A673 (cell line): ENCODE measurements at regions not wholly inside any gene's neighbourhood (a gene's known extent, or its start where the extent isn't known, plus 50 kb on each side); places are given as distances from the start of the nearest gene placed in this dataset.

ENCODE experiments used
- BruUV-seq: library from RNA; stranded (reverse); fragments of 400-500 nt; replicated peaks from 2 replicates; lab custom pipeline; 2021; lab: Mats Ljungman, UMichigan
- CTCF ChIA-PET: fragments of 300-600 bp; sonication (Branson Sonifier 250); formaldehyde crosslinking; loops from one replicate; lab custom pipeline; 2022; ENCODE audit warnings: antibody characterized with exemption; lab: Charles Lee
- POLR2A ChIA-PET: fragments of 300-600 bp; sonication (Branson Sonifier 250); formaldehyde crosslinking; loops from one replicate; lab custom pipeline; 2022; ENCODE audit warnings: antibody characterized with exemption; ENCODE audit not compliant: low non-redundant PET; lab: Charles Lee
- DNase-seq: peaks from one replicate; pipeline ENCODE4 v3.0.0-alpha.2; 2015; ENCODE audit warnings: low spot score
- H3K27ac ChIP-seq: fragments of 200-600 bp; sonication (generic); 2 replicates; pipeline ENCODE4 v1.5.1; 2016; ENCODE audit warnings: mixed run types, low read depth, mild to moderate bottlenecking, mixed read lengths, antibody characterized with exemption, low read length; ENCODE audit not compliant: poor library complexity, severe bottlenecking
- H3K27me3 ChIP-seq: fragments of 200-600 bp; sonication (generic); replicated peaks from 2 replicates; pipeline ENCODE4 v1.6.1; 2017; ENCODE audit warnings: mixed run types, low read depth, mild to moderate bottlenecking, mixed read lengths, antibody characterized with exemption, low read length; ENCODE audit not compliant: insufficient read depth, poor library complexity
- H3K36me3 ChIP-seq: fragments of 200-600 bp; sonication (generic); 2 replicates; pipeline ENCODE4 v1.6.1; 2016; ENCODE audit warnings: mixed run types, mild to moderate bottlenecking, mixed read lengths, antibody characterized with exemption, low read length; ENCODE audit not compliant: insufficient read depth, poor library complexity, severe bottlenecking
- H3K4me1 ChIP-seq: fragments of 200-600 bp; sonication (generic); 2 replicates; pipeline ENCODE4 v1.6.1; 2017; ENCODE audit warnings: mixed run types, mild to moderate bottlenecking, mixed read lengths, antibody characterized with exemption, low read length; ENCODE audit not compliant: insufficient read depth, poor library complexity, severe bottlenecking
- H3K4me3 ChIP-seq: fragments of 200-600 bp; sonication (generic); 2 replicates; pipeline ENCODE4 v1.5.1; 2016; ENCODE audit warnings: low read depth, mixed run types, mild to moderate bottlenecking, mixed read lengths, low read length; ENCODE audit not compliant: poor library complexity, severe bottlenecking
- H3K9me3 ChIP-seq: fragments of 200-600 bp; sonication (generic); 2 replicates; pipeline ENCODE4 v1.6.1; 2016; ENCODE audit warnings: mixed run types, low read depth, mild to moderate bottlenecking, mixed read lengths, antibody characterized with exemption, low read length; ENCODE audit not compliant: poor library complexity, severe bottlenecking
- EZH2 ChIP-seq: fragments of 200-600 bp; sonication (generic); IDR thresholded peaks from 2 replicates; pipeline ENCODE4 v1.6.1; 2017; ENCODE audit warnings: borderline replicate concordance, low read depth, mild to moderate bottlenecking, mixed read lengths, antibody characterized with exemption, low read length; ENCODE audit not compliant: poor library complexity, severe bottlenecking
- intact Hi-C: fragments of 100-400 bp; cut with micrococcal nuclease; formaldehyde crosslinking; loops from one replicate; pipeline ENCODE4 v1.10.0; 2022; ENCODE audit not compliant: unreplicated experiment
- TF ChIP-seq, protein P1 (sequence below): fragments of 300-800, 200-600 bp; sonication (generic); conservative IDR thresholded peaks from 2 replicates; pipeline ENCODE4 v1.5.1; 2017; ENCODE audit warnings: low read depth, mild to moderate bottlenecking, antibody characterized with exemption, low read length, moderate library complexity, mixed read lengths

- POLR2A ChIA-PET: no interaction called here
- no peak overlapping the region for H3K27ac ChIP-seq
- no peak for TF ChIP-seq EZH2
- TF ChIP-seq, protein P1, sequence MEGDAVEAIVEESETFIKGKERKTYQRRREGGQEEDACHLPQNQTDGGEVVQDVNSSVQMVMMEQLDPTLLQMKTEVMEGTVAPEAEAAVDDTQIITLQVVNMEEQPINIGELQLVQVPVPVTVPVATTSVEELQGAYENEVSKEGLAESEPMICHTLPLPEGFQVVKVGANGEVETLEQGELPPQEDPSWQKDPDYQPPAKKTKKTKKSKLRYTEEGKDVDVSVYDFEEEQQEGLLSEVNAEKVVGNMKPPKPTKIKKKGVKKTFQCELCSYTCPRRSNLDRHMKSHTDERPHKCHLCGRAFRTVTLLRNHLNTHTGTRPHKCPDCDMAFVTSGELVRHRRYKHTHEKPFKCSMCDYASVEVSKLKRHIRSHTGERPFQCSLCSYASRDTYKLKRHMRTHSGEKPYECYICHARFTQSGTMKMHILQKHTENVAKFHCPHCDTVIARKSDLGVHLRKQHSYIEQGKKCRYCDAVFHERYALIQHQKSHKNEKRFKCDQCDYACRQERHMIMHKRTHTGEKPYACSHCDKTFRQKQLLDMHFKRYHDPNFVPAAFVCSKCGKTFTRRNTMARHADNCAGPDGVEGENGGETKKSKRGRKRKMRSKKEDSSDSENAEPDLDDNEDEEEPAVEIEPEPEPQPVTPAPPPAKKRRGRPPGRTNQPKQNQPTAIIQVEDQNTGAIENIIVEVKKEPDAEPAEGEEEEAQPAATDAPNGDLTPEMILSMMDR: no peak
- H3K36me3 ChIP-seq: no peaks in the 10 kb centered on the region
- H3K4me1 ChIP-seq: no peaks in the 10 kb centered on the region
- H3K4me3 ChIP-seq: no peak overlapping the region
- DNase-seq: no peak
- H3K9me3 ChIP-seq: no peaks in the 10 kb centered on the region
- no peaks in the 10 kb centered on the region for H3K27me3 ChIP-seq
- BruUV-seq: no TSS peak
- CTCF ChIA-PET: no interaction called here
- intact Hi-C loops: no loop called here
Observed at GRCh38 chr10:90130321-90131086, 429.1 kb downstream of the KIF20B start.

DNA sequence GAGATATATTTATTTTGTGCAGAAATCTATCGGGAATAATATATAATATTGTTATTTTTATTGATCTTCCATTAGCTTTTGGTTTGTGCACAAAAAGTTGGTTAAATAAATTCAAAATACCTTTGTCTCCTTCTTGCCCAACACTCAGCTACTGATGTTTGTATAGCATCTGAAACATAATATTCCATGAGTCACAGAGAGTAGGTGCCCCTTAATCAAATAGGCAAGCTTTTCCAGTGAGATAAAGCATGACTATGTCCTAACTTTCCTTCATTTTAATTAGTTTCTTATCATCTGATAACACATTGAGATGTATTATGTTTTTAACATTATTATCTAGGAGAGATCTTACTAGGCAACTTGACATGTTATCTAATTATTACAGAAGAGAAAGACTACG is 432.2 kb downstream of the KIF20B start:
- POLR2A ChIA-PET: no interaction called here
- Histone ChIP-seq H3K9me3 (peaks cover 20% of the 10 kb centered on the region), H3K4me1 (no peaks in the 10 kb centered on the region), H3K4me3 (no peak overlapping the region), H3K27ac (no peak overlapping the region), H3K36me3 (no peaks in the 10 kb centered on the region), H3K27me3 (no peaks in the 10 kb centered on the region)
- CTCF ChIA-PET: no interaction called here
- intact Hi-C loops: no loop called here
- no TSS peak for BruUV-seq
- no peak for DNase-seq
- TF ChIP-seq, protein P1: no peak
- TF ChIP-seq EZH2: no peak

DNA sequence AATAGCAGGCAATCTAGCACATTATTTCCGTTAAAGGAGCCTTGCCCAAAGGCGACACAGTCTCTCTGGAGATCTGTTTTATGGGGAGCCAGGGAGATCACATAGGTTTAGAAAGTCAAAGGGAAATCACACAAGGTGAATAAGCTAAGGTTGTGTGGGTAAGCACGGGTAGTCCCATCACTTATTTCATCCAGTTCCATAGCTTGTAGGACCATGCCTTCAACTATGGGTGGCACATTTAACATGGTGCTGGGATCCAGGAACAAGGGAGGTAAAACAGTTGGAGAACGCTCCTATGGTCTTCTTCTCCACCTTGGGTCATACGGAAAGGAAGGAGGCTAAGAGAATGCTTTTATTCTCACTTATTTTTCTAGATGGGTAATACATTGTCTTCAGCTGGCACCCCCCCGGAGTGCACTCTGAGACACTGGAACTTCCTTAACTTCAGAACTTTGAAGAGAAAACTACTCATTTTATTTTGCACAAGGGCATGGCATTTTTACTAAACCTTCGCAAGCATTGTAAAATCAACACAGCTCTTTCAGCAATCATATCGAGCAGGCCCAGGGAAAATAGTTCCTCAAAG is 435.4 kb downstream of the KIF20B start:
- POLR2A ChIA-PET: no interaction called here
- H3K4me1 ChIP-seq: no peaks in the 10 kb centered on the region
- H3K4me3 ChIP-seq: no peak overlapping the region
- intact Hi-C loops: loop anchor here (5.0 kb wide), 1 partner anchor 340 kb away; no protein-coding TSS in a partner anchor
- DNase-seq: no peak
- H3K27ac ChIP-seq: no peak overlapping the region
- no TSS peak for BruUV-seq
- H3K27me3 ChIP-seq: no peaks in the 10 kb centered on the region
- TF ChIP-seq EZH2: no peak
- H3K36me3 ChIP-seq: no peaks in the 10 kb centered on the region
- peaks cover 20% of the 10 kb centered on the region for H3K9me3 ChIP-seq
- CTCF ChIA-PET: no interaction called here
